GM12878 (cell line): ENCODE measurements at regions not wholly inside any gene's neighbourhood (a gene's known extent, or its start where the extent isn't known, plus 50 kb on each side); places are given as distances from the start of the nearest gene placed in this dataset.

Source experiments
- ATF2 ChIP-seq: IDR thresholded peaks from 2 replicates; pipeline ENCODE4 v1.6.1; 2012; ENCODE audit warnings: low read length, inconsistent platforms
- CHD2 ChIP-seq: IDR thresholded peaks from 2 replicates; pipeline ENCODE4 v1.6.1; 2011; ENCODE audit warnings: low read depth, low read length, improper control_type of control experiment, borderline replicate concordance
- CTCF ChIP-seq, 3 experiments: IDR thresholded peaks in 2 of 3; conservative IDR thresholded peaks in 1 of 3; 2 replicates each; pipeline ENCODE4 v1.5.1; 2011; ENCODE audit warnings: low read depth in 3 of 3, low read length in 3 of 3, mild to moderate bottlenecking in 3 of 3, control low read depth in 2 of 3, moderate library complexity in 2 of 3, inconsistent platforms in 1 of 3, mixed read lengths in 1 of 3; ENCODE audit not compliant: control insufficient read depth in 2 of 3, insufficient read depth in 1 of 3; ENCODE audit errors: extremely low read depth in 1 of 3
- ETV6 ChIP-seq, 2 experiments: fragments of 450-650 bp in 1 of 2; IDR thresholded peaks in 1 of 2; conservative IDR thresholded peaks in 1 of 2; 2 replicates each; pipeline ENCODE4 v1.6.1; 2014; ENCODE audit warnings: antibody characterized with exemption in 1 of 2, borderline replicate concordance in 1 of 2, low read depth in 1 of 2, mild to moderate bottlenecking in 1 of 2, moderate library complexity in 1 of 2
- EZH2 ChIP-seq: IDR thresholded peaks from 2 replicates; pipeline ENCODE4 v1.6.1; 2012; ENCODE audit warnings: low read depth, mild to moderate bottlenecking, control low read depth, inconsistent platforms, low read length, borderline replicate concordance; ENCODE audit not compliant: control insufficient read depth
- MYC ChIP-seq: IDR thresholded peaks from 2 replicates; pipeline ENCODE4 v1.6.1; 2011; ENCODE audit warnings: mild to moderate bottlenecking, low read length, moderate library complexity, inconsistent platforms; ENCODE audit not compliant: insufficient read depth, insufficient replicate concordance, insufficient read length, severe bottlenecking
- PKNOX1 ChIP-seq: fragments of 450-650 bp; IDR thresholded peaks from 2 replicates; pipeline ENCODE4 v1.6.1; 2016; ENCODE audit warnings: mild to moderate bottlenecking
- PML ChIP-seq: IDR thresholded peaks from 2 replicates; pipeline ENCODE4 v1.6.1; 2012; ENCODE audit warnings: low read length, inconsistent platforms
- SMC3 ChIP-seq: IDR thresholded peaks from 2 replicates; pipeline ENCODE4 v1.6.1; 2011; ENCODE audit warnings: low read length, improper control_type of control experiment, borderline replicate concordance
- TAF1 ChIP-seq: IDR thresholded peaks from 2 replicates; pipeline ENCODE4 v1.6.1; 2011; ENCODE audit warnings: mild to moderate bottlenecking, low read depth, low read length, borderline replicate concordance
- ZBTB11 ChIP-seq: fragments of 450-650 bp; formaldehyde crosslinking; IDR thresholded peaks from 2 replicates; pipeline ENCODE4 v1.5.0; 2022; ENCODE audit warnings: mild to moderate bottlenecking, missing genetic modification characterization
- ZBTB33 ChIP-seq: fragments of 450-650 bp; IDR thresholded peaks from 2 replicates; pipeline ENCODE4 v1.6.1; 2017; ENCODE audit warnings: mild to moderate bottlenecking

GRCh38 chr15:77905301-77905920 is 172.1 kb downstream of the TBC1D2B start:
- no peak for TF ChIP-seq TAF1
- no peak for TF ChIP-seq PKNOX1
- no peak for TF ChIP-seq ZBTB11 (CRISPR knock-in tag)
- TF ChIP-seq CTCF (IDR thresholded peaks at IDR 0.05 in 2 of 3, conservative IDR thresholded peaks at IDR 0.05 in 1 of 3; ENCODE audit: control insufficient read depth in 2 of 3, extremely low read depth in 1 of 3, insufficient read depth in 1 of 3, low read depth in 3 of 3, low read length in 3 of 3) = no peak
- no peak for TF ChIP-seq MYC
- TF ChIP-seq ETV6 (conservative IDR thresholded peaks at IDR 0.05 in 1 of 2, IDR thresholded peaks at IDR 0.05 in 1 of 2; ENCODE audit: borderline replicate concordance in 1 of 2, low read depth in 1 of 2) = no peak
- no peak for TF ChIP-seq ATF2
- TF ChIP-seq SMC3 = no peak
- no peak for TF ChIP-seq ZBTB33
- no peak for TF ChIP-seq CHD2
- no peak for TF ChIP-seq EZH2
- no peak for TF ChIP-seq PML
